PFSK-1 (cell line): ENCODE measurements at regions not wholly inside any gene's neighbourhood (a gene's known extent, or its start where the extent isn't known, plus 50 kb on each side); places are given as distances from the start of the nearest gene placed in this dataset.

Source experiments
- FOXP2 ChIP-seq: optimal IDR thresholded peaks from 2 replicates; pipeline ENCODE3; 2011; ENCODE audit warnings: borderline replicate concordance, control low read depth, inconsistent platforms; ENCODE audit not compliant: insufficient read depth; ENCODE audit errors: extremely low read length, extremely low read depth
- POLR2AphosphoS5 ChIP-seq: IDR thresholded peaks from 2 replicates; pipeline ENCODE4 v1.6.1; 2012; ENCODE audit warnings: low read depth, mild to moderate bottlenecking, control low read depth, low read length, moderate library complexity
- TAF1 ChIP-seq: IDR thresholded peaks from 2 replicates; pipeline ENCODE4 v1.6.1; 2012; ENCODE audit warnings: low read length, control low read depth, borderline replicate concordance; ENCODE audit not compliant: insufficient read depth

GRCh38 chr2:12107939-12108338, 361.5 kb downstream of the LPIN1 start:
- TF ChIP-seq FOXP2 (no peak), TAF1 (no peak), POLR2AphosphoS5 (no peak)
